Prostate gland (tissue), 2 donors: ENCODE measurements at regions not wholly inside any gene's neighbourhood (a gene's known extent, or its start where the extent isn't known, plus 50 kb on each side); places are given as distances from the start of the nearest gene placed in this dataset.

Experiments used
- DNase-seq: peaks from one replicate; pipeline ENCODE4 v3.0.0-alpha.2; 2019; ENCODE audit warnings: low spot score
- H3K27ac ChIP-seq, 2 donors: fragments of 200-600 bp; sonication (generic); 2 replicates each; pipeline ENCODE4 v1.5.1; 2017 to 2019
- H3K27me3 ChIP-seq: fragments of 200-600 bp; sonication (generic); replicated peaks from 2 replicates; pipeline ENCODE4 v1.5.1; 2019; ENCODE audit not compliant: insufficient read depth
- H3K36me3 ChIP-seq, 2 donors: fragments of 200-600 bp; sonication (generic); 1 replicate in 1 of 2; 2 replicates in 1 of 2; pipeline versions ENCODE4 v1.5.1 to v1.8.1; 2017 to 2019
- H3K4me1 ChIP-seq: fragments of 200-600 bp; sonication (generic); replicated peaks from 2 replicates; pipeline ENCODE4 v1.5.1; 2019
- H3K4me3 ChIP-seq, 2 donors: fragments of 200-600 bp; sonication (generic); 2 replicates each; pipeline ENCODE4 v1.5.1; 2017 to 2019
- H3K9me3 ChIP-seq: fragments of 200-600 bp; sonication (generic); 2 replicates; pipeline ENCODE4 v1.5.1; 2017
- POLR2A ChIP-seq: fragments of 450-650 bp; IDR thresholded peaks from one replicate; pipeline ENCODE4 v1.6.1; 2016; ENCODE audit warnings: antibody characterized with exemption, mild to moderate bottlenecking
- POLR2AphosphoS5 ChIP-seq: sonication (generic); formaldehyde crosslinking; IDR thresholded peaks from one replicate; pipeline ENCODE4 v1.6.1; 2017; ENCODE audit warnings: antibody characterized with exemption
- WGBS: methylation state at CpG from one replicate; pipeline ENCODE4 v1.1.5; 2018; 5-methylcytosine and 5-hydroxymethylcytosine counted together
- intact Hi-C: fragments of 100-400 bp; cut with DNase I; formaldehyde crosslinking; loops from one replicate; pipeline ENCODE4 v1.14.2; 2022
- TF ChIP-seq, protein P1 (sequence below), 4 experiments: fragments of 200-600 bp in 2 of 4; fragments of 450-650 bp in 2 of 4; sonication (generic) in 2 of 4; IDR thresholded peaks; 1 replicate in 3 of 4; 2 replicates in 1 of 4; pipeline ENCODE4 v1.5.1; 2016 to 2019; ENCODE audit warnings: antibody characterized with exemption in 4 of 4, mild to moderate bottlenecking in 2 of 4, moderate library complexity in 2 of 4

GRCh38 chr12:17076811-17077210 lies 470.8 kb upstream of the LMO3 start:
- no peaks in the 10 kb centered on the region for H3K4me1 ChIP-seq
- intact Hi-C loops = no loop called here
- no peaks in the 10 kb centered on the region for H3K9me3 ChIP-seq
- no peak overlapping the region for H3K4me3 ChIP-seq
- H3K36me3 ChIP-seq = no peaks in the 10 kb centered on the region
- H3K27me3 ChIP-seq = no peaks in the 10 kb centered on the region
- no peak for DNase-seq
- H3K27ac ChIP-seq = no peak overlapping the region
- TF ChIP-seq POLR2AphosphoS5 = no peak
- TF ChIP-seq POLR2A = no peak
- TF ChIP-seq, protein P1, sequence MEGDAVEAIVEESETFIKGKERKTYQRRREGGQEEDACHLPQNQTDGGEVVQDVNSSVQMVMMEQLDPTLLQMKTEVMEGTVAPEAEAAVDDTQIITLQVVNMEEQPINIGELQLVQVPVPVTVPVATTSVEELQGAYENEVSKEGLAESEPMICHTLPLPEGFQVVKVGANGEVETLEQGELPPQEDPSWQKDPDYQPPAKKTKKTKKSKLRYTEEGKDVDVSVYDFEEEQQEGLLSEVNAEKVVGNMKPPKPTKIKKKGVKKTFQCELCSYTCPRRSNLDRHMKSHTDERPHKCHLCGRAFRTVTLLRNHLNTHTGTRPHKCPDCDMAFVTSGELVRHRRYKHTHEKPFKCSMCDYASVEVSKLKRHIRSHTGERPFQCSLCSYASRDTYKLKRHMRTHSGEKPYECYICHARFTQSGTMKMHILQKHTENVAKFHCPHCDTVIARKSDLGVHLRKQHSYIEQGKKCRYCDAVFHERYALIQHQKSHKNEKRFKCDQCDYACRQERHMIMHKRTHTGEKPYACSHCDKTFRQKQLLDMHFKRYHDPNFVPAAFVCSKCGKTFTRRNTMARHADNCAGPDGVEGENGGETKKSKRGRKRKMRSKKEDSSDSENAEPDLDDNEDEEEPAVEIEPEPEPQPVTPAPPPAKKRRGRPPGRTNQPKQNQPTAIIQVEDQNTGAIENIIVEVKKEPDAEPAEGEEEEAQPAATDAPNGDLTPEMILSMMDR (IDR thresholded peaks at IDR 0.05) = no peak

DNA sequence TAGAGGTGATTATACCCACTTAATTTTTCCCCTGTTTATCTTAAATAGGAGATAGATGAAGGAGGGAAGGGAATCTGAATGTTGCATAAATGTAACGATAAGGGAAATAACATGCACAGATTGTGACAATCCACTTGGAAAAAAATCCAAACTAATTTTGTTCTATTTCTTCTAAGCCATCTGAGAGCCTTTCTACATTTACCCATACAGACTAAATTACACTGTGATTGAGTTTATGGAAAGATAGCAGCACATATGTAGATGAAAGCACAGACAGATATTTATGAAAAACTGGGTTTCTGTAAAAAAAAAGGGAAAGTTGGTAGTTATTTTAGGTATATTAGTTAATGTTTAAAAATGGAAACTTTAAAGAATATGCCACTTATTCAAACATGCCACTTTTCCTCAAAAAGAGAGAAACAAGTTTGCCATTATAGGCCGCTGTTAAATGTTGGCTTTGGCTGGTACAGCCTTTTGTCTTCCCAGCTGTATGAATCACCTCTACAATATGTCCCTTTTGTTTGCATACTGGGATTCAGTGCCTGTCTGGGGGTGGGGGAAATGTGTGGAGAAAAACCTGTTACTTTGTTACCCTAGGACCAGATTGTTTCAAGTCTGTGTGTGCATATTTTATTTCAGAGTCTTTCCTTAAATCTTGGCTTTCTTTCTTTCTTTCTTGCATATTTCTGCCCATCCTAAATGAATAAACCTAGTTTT lies 470.2 kb upstream of the LMO3 start:
- Histone ChIP-seq H3K27me3 (no peaks in the 10 kb centered on the region), H3K27ac (no peak overlapping the region), H3K36me3 (no peaks in the 10 kb centered on the region), H3K9me3 (no peaks in the 10 kb centered on the region), H3K4me1 (no peaks in the 10 kb centered on the region), H3K4me3 (no peak overlapping the region)
- intact Hi-C loops = no loop called here
- no peak for DNase-seq
- 53% methylated on average over 2 of the region's 2 CpGs for WGBS
- TF ChIP-seq, protein P1 (IDR thresholded peaks at IDR 0.05) = no peak
- TF ChIP-seq POLR2AphosphoS5 = no peak
- no peak for TF ChIP-seq POLR2A

DNA sequence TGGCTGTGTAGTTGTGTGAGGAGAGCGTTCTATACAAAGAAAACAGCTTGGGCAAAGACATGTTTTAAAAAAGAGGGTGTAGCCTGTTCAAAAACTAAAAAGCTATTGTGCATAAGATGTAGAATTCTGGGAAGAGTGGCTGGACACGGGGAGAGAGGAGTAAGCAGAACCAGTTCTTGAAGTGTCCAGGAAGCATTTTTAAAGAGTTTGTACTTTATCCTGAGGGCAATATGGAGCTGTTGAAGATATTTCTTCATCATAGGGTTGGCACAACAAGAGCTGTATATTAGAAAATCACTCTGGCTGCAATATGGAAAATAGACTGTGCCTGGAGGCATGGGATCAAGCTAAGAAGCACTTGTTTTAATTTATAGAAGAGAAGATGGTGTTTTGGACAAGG lies 458.9 kb upstream of the LMO3 start:
- Histone ChIP-seq H3K27me3 (no peaks in the 10 kb centered on the region), H3K9me3 (no peaks in the 10 kb centered on the region), H3K4me1 (no peaks in the 10 kb centered on the region), H3K36me3 (no peaks in the 10 kb centered on the region), H3K27ac (no peak overlapping the region), H3K4me3 (no peak overlapping the region)
- intact Hi-C loops = no loop called here
- 44% methylated on average over 2 of the region's 2 CpGs for WGBS
- TF ChIP-seq POLR2A (no peak), POLR2AphosphoS5 (no peak)
- TF ChIP-seq, protein P1 (IDR thresholded peaks at IDR 0.05) = no peak
- DNase-seq = no peak

DNA sequence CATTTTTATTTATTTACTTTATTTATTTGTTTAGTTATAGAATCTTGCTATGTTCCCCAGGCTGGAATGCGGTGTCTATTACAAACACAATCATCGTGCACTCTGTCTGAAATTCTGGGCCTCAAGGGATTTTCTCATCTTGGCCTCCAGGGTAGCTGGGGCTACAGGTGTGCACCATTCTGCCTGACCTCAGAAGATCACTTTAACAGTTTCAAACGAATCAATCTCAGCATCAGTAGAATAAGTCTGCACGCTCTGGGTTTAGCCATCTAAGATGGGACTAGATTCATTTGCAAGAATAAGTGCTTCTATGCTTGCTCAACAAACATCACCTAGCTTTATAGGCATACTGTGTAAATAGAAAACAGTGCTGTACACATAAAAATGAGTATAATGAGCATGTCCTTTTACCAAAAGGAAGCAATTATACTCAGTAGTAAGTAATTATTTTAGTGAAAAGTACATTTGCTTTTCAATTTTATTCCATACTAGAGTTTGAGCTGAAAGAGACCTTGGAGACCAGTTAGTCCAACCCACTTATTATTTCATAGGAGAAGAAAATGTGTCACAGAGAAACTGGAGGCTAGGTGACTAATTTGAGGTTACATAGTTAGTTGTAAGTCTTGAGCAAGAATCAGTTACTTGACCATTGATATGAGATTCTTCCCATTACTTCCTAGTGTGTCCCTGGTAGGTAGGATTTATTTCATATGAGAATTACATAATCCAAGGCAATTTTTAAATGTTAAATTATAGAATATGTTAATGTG lies 456.5 kb upstream of the LMO3 start:
- WGBS = 49% methylated on average over 4 of the region's 4 CpGs
- no peaks in the 10 kb centered on the region for H3K4me1 ChIP-seq
- H3K27ac ChIP-seq = no peak overlapping the region
- H3K9me3 ChIP-seq = no peaks in the 10 kb centered on the region
- DNase-seq = no peak
- intact Hi-C loops = no loop called here
- no peak overlapping the region for H3K4me3 ChIP-seq
- TF ChIP-seq, protein P1 (IDR thresholded peaks at IDR 0.05) = no peak
- TF ChIP-seq POLR2AphosphoS5 (no peak), POLR2A (no peak)
- H3K36me3 ChIP-seq = no peaks in the 10 kb centered on the region
- H3K27me3 ChIP-seq = no peaks in the 10 kb centered on the region

DNA sequence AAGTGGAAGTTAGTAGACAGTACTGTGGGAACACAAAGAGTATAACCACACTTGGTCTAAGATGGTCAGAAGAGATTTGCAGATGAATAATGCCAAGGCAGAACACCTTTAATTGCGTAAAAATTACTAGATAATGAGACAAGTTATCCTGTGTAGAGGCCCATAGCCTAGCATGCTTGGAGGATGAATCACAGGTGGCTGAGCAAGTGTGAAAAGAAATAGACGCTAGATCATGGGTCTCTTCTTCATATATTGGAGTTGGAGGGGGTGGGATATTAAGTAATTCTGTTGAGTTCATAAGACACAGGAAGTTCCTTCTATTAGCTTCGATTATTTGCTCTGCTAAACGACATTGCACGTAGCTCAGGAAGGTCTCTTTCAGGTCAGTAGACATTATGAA lies 454.3 kb upstream of the LMO3 start:
- intact Hi-C loops = no loop called here
- no peaks in the 10 kb centered on the region for H3K4me1 ChIP-seq
- no peaks in the 10 kb centered on the region for H3K27me3 ChIP-seq
- no peaks in the 10 kb centered on the region for H3K36me3 ChIP-seq
- 73% methylated on average over 5 of the region's 5 CpGs for WGBS
- no peak for TF ChIP-seq POLR2AphosphoS5
- TF ChIP-seq, protein P1 (IDR thresholded peaks at IDR 0.05) = no peak
- TF ChIP-seq POLR2A = no peak
- H3K27ac ChIP-seq = no peak overlapping the region
- H3K4me3 ChIP-seq = no peak overlapping the region
- H3K9me3 ChIP-seq = no peaks in the 10 kb centered on the region
- DNase-seq = no peak
